SK-N-SH (cell line): ENCODE measurements at regions not wholly inside any gene's neighbourhood (a gene's known extent, or its start where the extent isn't known, plus 50 kb on each side); places are given as distances from the start of the nearest gene placed in this dataset.

Source experiments
- CTCF ChIP-seq: fragments of 200-600 bp; sonication (generic); IDR thresholded peaks from 2 replicates; pipeline ENCODE4 v1.6.1; 2017; ENCODE audit warnings: antibody characterized with exemption, mild to moderate bottlenecking, moderate library complexity
- EP300 ChIP-seq, 2 experiments: IDR thresholded peaks; 2 replicates each; pipeline versions ENCODE4 v1.4.0 to v1.6.1; 2012; ENCODE audit warnings: borderline replicate concordance in 1 of 2, low read depth in 1 of 2, low read length in 1 of 2
- FOXM1 ChIP-seq: IDR thresholded peaks from 2 replicates; pipeline ENCODE4 v1.4.0; 2012; ENCODE audit warnings: low read depth, mild to moderate bottlenecking

- TF ChIP-seq EP300 (IDR thresholded peaks at IDR 0.05; ENCODE audit: borderline replicate concordance in 1 of 2, low read depth in 1 of 2, low read length in 1 of 2) (no peak), CTCF (no peak), FOXM1 (no peak)
Measured at GRCh38 chr1:88208389-88208788, 475.7 kb upstream of the PKN2 start.
